Omental fat pad (tissue), 3 donors: ENCODE measurements at regions not wholly inside any gene's neighbourhood (a gene's known extent, or its start where the extent isn't known, plus 50 kb on each side); places are given as distances from the start of the nearest gene placed in this dataset.

ENCODE experiments used
- ATAC-seq: fragments of 150-250 bp; one replicate; pipeline ENCODE4 v1.9.1; 2016; ENCODE audit warnings: mild to moderate bottlenecking, moderate library complexity; ENCODE audit not compliant: low FRiP score
- DNase-seq: peaks from one replicate; pipeline ENCODE4 v3.0.0-alpha.2; 2019; ENCODE audit warnings: low spot score
- CTCF ChIP-seq, 3 donors: fragments of 450-650 bp; IDR thresholded peaks; one replicate each; pipeline ENCODE4 v1.5.1; 2016 to 2017; ENCODE audit warnings: antibody characterized with exemption in 3 of 3, mild to moderate bottlenecking in 3 of 3, moderate library complexity in 2 of 3

- DNase-seq (no peak), ATAC-seq (no peak)
- TF ChIP-seq CTCF (IDR thresholded peaks at IDR 0.05) = no peak
These were observed 375.6 kb upstream of the NUPR2 start for GRCh38 chr7:56491636-56492425.

GRCh38 chr7:56483861-56484550 lies 367.8 kb upstream of the NUPR2 start:
- TF ChIP-seq CTCF (IDR thresholded peaks at IDR 0.05) = no peak
- ATAC-seq (no peak), DNase-seq (no peak)

GRCh38 chr7:56483153-56483552 lies 366.9 kb upstream of the NUPR2 start:
- ATAC-seq (no peak), DNase-seq (no peak)
- TF ChIP-seq CTCF (IDR thresholded peaks at IDR 0.05) = no peak

- TF ChIP-seq CTCF (IDR thresholded peaks at IDR 0.05) = no peak
- DNase-seq = no peak
- ATAC-seq = no peak
These were observed 363.5 kb upstream of the NUPR2 start for GRCh38 chr7:56479748-56480147.

GRCh38 chr7:56479136-56479535 lies 362.9 kb upstream of the NUPR2 start:
- no peak for ATAC-seq
- TF ChIP-seq CTCF (IDR thresholded peaks at IDR 0.05) = no peak
- no peak for DNase-seq

GRCh38 chr7:56474271-56474670 lies 358.1 kb upstream of the NUPR2 start:
- ATAC-seq (no peak), DNase-seq (no peak)

More at GRCh38 chr7:56474271-56474670, 358.1 kb upstream of the NUPR2 start:
- TF ChIP-seq CTCF (IDR thresholded peaks at IDR 0.05) = no peak
